HepG2 (cell line): ENCODE measurements at regions not wholly inside any gene's neighbourhood (a gene's known extent, or its start where the extent isn't known, plus 50 kb on each side); places are given as distances from the start of the nearest gene placed in this dataset.

Experiments used
- ATAC-seq: fragments of 200-7000 bp; cut with Tn5 transposase; 3 replicates; pipeline ENCODE4 v1.9.1; 2020; ENCODE audit warnings: mild to moderate bottlenecking, moderate library complexity
- BruUV-seq: library from RNA; stranded (reverse); fragments of 400-500 nt; replicated peaks from 2 replicates; lab custom pipeline; 2021; lab: Mats Ljungman, UMichigan
- CTCF ChIA-PET: fragments of 300-600 bp; formaldehyde crosslinking; extraction: SDS; loops from one replicate; lab custom pipeline; 2021; ENCODE audit warnings: low total read pairs, inconsistent platforms, low intra/inter-chr PET ratio; lab: Yijun Ruan, JAX
- POLR2A ChIA-PET: fragments of 350-600 bp; sonication (Branson Sonifier 250); formaldehyde crosslinking; loops from one replicate; lab custom pipeline; 2020; ENCODE audit warnings: antibody characterized with exemption, inconsistent platforms; lab: Yijun Ruan, JAX
- DNase-seq: peaks from one replicate; pipeline ENCODE4 v3.0.0-alpha.2; 2015; ENCODE audit warnings: low spot score
- FAIRE-seq: peaks from 3 replicates; lab custom pipeline; 2011; peaks lifted over from hg19 to GRCh38; lab: Jason Lieb, UNC
- H2AFZ ChIP-seq: one replicate; pipeline ENCODE4 v1.6.1; 2011; ENCODE audit warnings: low read length, inconsistent platforms
- H3K27ac ChIP-seq: fragments of 300-600 bp; 3 replicates; pipeline ENCODE4 v1.8.0; 2011; ENCODE audit warnings: mixed run types, mild to moderate bottlenecking, mixed read lengths, low read length, inconsistent platforms; ENCODE audit not compliant: insufficient read depth; ENCODE audit errors: extremely low read length
- H3K27me3 ChIP-seq, 2 experiments: fragments of 200-600 bp in 1 of 2; 2 replicates in 1 of 2; 3 replicates in 1 of 2; pipeline versions ENCODE4 v1.6.0 to v1.8.0; 2011; ENCODE audit warnings: low read length in 2 of 2, mild to moderate bottlenecking in 2 of 2, moderate library complexity in 2 of 2, inconsistent platforms in 1 of 2; ENCODE audit not compliant: insufficient read depth in 2 of 2, control insufficient read depth in 1 of 2
- H3K36me3 ChIP-seq, 2 experiments: fragments of 200-600 bp in 1 of 2; replicated peaks in 1 of 2; 2 replicates in 1 of 2; 3 replicates in 1 of 2; pipeline versions ENCODE4 v1.5.1 to v1.8.0; 2011; ENCODE audit warnings: low read length in 2 of 2, inconsistent platforms in 1 of 2; ENCODE audit not compliant: insufficient read depth in 2 of 2, control insufficient read depth in 1 of 2
- H3K4me1 ChIP-seq: 2 replicates; pipeline ENCODE4 v1.5.1; 2012; ENCODE audit warnings: low read length, inconsistent platforms; ENCODE audit not compliant: insufficient read depth
- H3K4me2 ChIP-seq: 2 replicates; pipeline ENCODE4 v1.6.0; 2011; ENCODE audit warnings: low read depth, low read length, inconsistent platforms
- H3K4me3 ChIP-seq, 3 experiments: fragments of 200-600 bp in 1 of 3; sonication (generic), shearing (Covaris generic) in 1 of 3; replicated peaks in 1 of 3; 2 replicates each; pipeline ENCODE4 v1.5.1; 2011 to 2016; ENCODE audit warnings: low read length in 3 of 3, inconsistent platforms in 2 of 3, low read depth in 2 of 3, mild to moderate bottlenecking in 2 of 3, control low read depth in 1 of 3, mixed read lengths in 1 of 3; ENCODE audit not compliant: insufficient read depth in 1 of 3
- H3K79me2 ChIP-seq: one replicate; pipeline ENCODE4 v1.6.1; 2011; ENCODE audit warnings: low read length, inconsistent platforms; ENCODE audit not compliant: insufficient read depth
- H3K9ac ChIP-seq: 2 replicates; pipeline ENCODE4 v1.6.0; 2011; ENCODE audit warnings: mild to moderate bottlenecking, low read depth, low read length, inconsistent platforms; ENCODE audit not compliant: insufficient read depth
- H3K9me3 ChIP-seq: 2 replicates; pipeline ENCODE4 v1.5.1; 2012; ENCODE audit warnings: mild to moderate bottlenecking, low read length
- H4K20me1 ChIP-seq: 2 replicates; pipeline ENCODE4 v1.6.0; 2011; ENCODE audit warnings: inconsistent platforms, mild to moderate bottlenecking, low read length, moderate library complexity; ENCODE audit not compliant: insufficient read depth
- CBX1 ChIP-seq: IDR thresholded peaks from one replicate; pipeline ENCODE4 v1.6.1; 2016; ENCODE audit warnings: antibody characterized with exemption, low read depth
- CREB1 ChIP-seq, 2 experiments: fragments of 450-650 bp in 1 of 2; IDR thresholded peaks; 2 replicates each; pipeline ENCODE4 v1.6.1; 2016 to 2017; ENCODE audit warnings: control low read depth in 1 of 2, mild to moderate bottlenecking in 1 of 2, missing compliant biosample characterization in 1 of 2, missing genetic modification characterization in 1 of 2
- KDM3A ChIP-seq: IDR thresholded peaks from 2 replicates; pipeline ENCODE4 v1.6.1; 2018; ENCODE audit warnings: low read depth, missing compliant biosample characterization
- RNF219 ChIP-seq: sonication (generic); formaldehyde crosslinking; IDR thresholded peaks from 2 replicates; pipeline ENCODE4 v1.5.0; 2020; ENCODE audit warnings: mild to moderate bottlenecking, missing genetic modification reagents
- TERF1 ChIP-seq: sonication (generic); formaldehyde crosslinking; IDR thresholded peaks from 2 replicates; pipeline ENCODE4 v1.8.0; 2022; ENCODE audit warnings: mild to moderate bottlenecking, missing genetic modification reagents, moderate library complexity
- THAP8 ChIP-seq: sonication (generic); formaldehyde crosslinking; IDR thresholded peaks from 2 replicates; pipeline ENCODE4 v1.5.1; 2020; ENCODE audit warnings: missing genetic modification reagents, mild to moderate bottlenecking, borderline replicate concordance
- ZBTB21 ChIP-seq: sonication (generic); formaldehyde crosslinking; IDR thresholded peaks from 2 replicates; pipeline ENCODE4 v1.4.0; 2020; ENCODE audit warnings: missing genetic modification reagents
- ZKSCAN1 ChIP-seq: fragments of 150-350 bp; IDR thresholded peaks from 2 replicates; pipeline ENCODE4 v1.6.1; 2014; ENCODE audit warnings: low read length
- ZNF567 ChIP-seq: sonication (generic); formaldehyde crosslinking; IDR thresholded peaks from 2 replicates; pipeline ENCODE4 v1.8.1; 2023; ENCODE audit warnings: mild to moderate bottlenecking, missing genetic modification reagents, borderline replicate concordance
- ZNF773 ChIP-seq: sonication (generic); formaldehyde crosslinking; IDR thresholded peaks from 2 replicates; pipeline ENCODE4 v1.4.0; 2020; ENCODE audit warnings: missing genetic modification reagents, borderline replicate concordance
- ZNF850 ChIP-seq: sonication (generic); formaldehyde crosslinking; conservative IDR thresholded peaks from 2 replicates; pipeline ENCODE4 v1.9.0; 2021; ENCODE audit warnings: mild to moderate bottlenecking, missing genetic modification reagents
- WGBS: methylation state at CpG from one replicate; pipeline ENCODE4 v1.1.6; 2017; ENCODE audit warnings: low lambda C conversion rate; 5-methylcytosine and 5-hydroxymethylcytosine counted together
- in situ Hi-C: cut with HindIII; loops from 2 replicates; pipeline ENCODE4 v1.10.0; 2017; ENCODE audit warnings: low pct_unique_long_range_greater_than_20kb; ENCODE audit not compliant: extremely low pct_ligation_motif_present
- intact Hi-C: fragments of 100-400 bp; cut with micrococcal nuclease; formaldehyde crosslinking; loops from one replicate; pipeline ENCODE4 v1.10.0; 2022; ENCODE audit not compliant: unreplicated experiment

- TF ChIP-seq KDM3A (CRISPR knock-in tag): no peak
- no peak for TF ChIP-seq CBX1
- TF ChIP-seq, all 625 proteins: peak for 2
Observed at GRCh38 chr3:117303443-117303842, 593.9 kb downstream of the TUSC7 start (continued).

- Histone ChIP-seq H4K20me1 (no peaks in the 10 kb centered on the region), H3K79me2 (no peaks in the 10 kb centered on the region), H2AFZ (no peak overlapping the region), H3K27me3 (no peaks in the 10 kb centered on the region), H3K36me3 (no peaks in the 10 kb centered on the region), H3K4me2 (no peak overlapping the region), H3K9me3 (no peaks in the 10 kb centered on the region), H3K4me1 (no peaks in the 10 kb centered on the region), H3K9ac (no peak overlapping the region), H3K4me3 (no peak overlapping the region)
- WGBS: 3% methylated on average over 2 of the region's 2 CpGs
- in situ Hi-C loops: no loop called here
- FAIRE-seq (no peak), ATAC-seq (no peak), DNase-seq (no peak)
- CTCF ChIA-PET: no interaction called here
- intact Hi-C loops: no loop called here
- POLR2A ChIA-PET: no interaction called here
- BruUV-seq: no TSS peak
- no peak for TF ChIP-seq CREB1 (IDR thresholded peaks at IDR 0.05)
- no peak for TF ChIP-seq CREB1 (CRISPR knock-in tag; IDR thresholded peaks at IDR 0.05)
- TF ChIP-seq, all 625 proteins: peak for 0
- no peak overlapping the region for H3K27ac ChIP-seq
Observed at GRCh38 chr3:117304681-117305080, 595.1 kb downstream of the TUSC7 start.

GRCh38 chr3:117305681-117306080 is 596.1 kb downstream of the TUSC7 start:
- DNase-seq (no peak), FAIRE-seq (no peak), ATAC-seq (no peak)
- intact Hi-C loops (no loop called here), in situ Hi-C loops (no loop called here)
- Histone ChIP-seq H3K27me3 (no peaks in the 10 kb centered on the region), H3K9me3 (no peaks in the 10 kb centered on the region), H3K9ac (no peak overlapping the region), H3K4me3 (no peak overlapping the region), H4K20me1 (no peaks in the 10 kb centered on the region), H2AFZ (no peak overlapping the region), H3K79me2 (no peaks in the 10 kb centered on the region), H3K36me3 (no peaks in the 10 kb centered on the region), H3K4me1 (no peaks in the 10 kb centered on the region), H3K27ac (no peak overlapping the region), H3K4me2 (no peak overlapping the region)
- CTCF ChIA-PET: no interaction called here
- POLR2A ChIA-PET: no interaction called here
- TF ChIP-seq ZKSCAN1 (no peak), ZNF567 (CRISPR knock-in tag) (no peak), ZNF850 (CRISPR knock-in tag) (no peak), ZBTB21 (CRISPR knock-in tag) (no peak), ZNF773 (CRISPR knock-in tag) (no peak), THAP8 (CRISPR knock-in tag) (no peak), TERF1 (no peak), RNF219 (CRISPR knock-in tag) (no peak)
- BruUV-seq: no TSS peak
- 0% methylated on average over 1 of the region's 1 CpG for WGBS
